ENCODE measurements at regions not wholly inside any gene's neighbourhood (a gene's known extent, or its start where the extent isn't known, plus 50 kb on each side); places are given as distances from the start of the nearest gene placed in this dataset.

- no peaks in the 10 kb centered on the region for H3K4me1 ChIP-seq
- H3K9me3 ChIP-seq = no peaks in the 10 kb centered on the region
- DNase-seq (no peak), ATAC-seq (ENCODE audit: low FRiP score in 2 of 2) (peak in 1 of 2 donors; percentile 67)
- no peaks in the 10 kb centered on the region for H3K27me3 ChIP-seq
- TF ChIP-seq, protein P1, sequence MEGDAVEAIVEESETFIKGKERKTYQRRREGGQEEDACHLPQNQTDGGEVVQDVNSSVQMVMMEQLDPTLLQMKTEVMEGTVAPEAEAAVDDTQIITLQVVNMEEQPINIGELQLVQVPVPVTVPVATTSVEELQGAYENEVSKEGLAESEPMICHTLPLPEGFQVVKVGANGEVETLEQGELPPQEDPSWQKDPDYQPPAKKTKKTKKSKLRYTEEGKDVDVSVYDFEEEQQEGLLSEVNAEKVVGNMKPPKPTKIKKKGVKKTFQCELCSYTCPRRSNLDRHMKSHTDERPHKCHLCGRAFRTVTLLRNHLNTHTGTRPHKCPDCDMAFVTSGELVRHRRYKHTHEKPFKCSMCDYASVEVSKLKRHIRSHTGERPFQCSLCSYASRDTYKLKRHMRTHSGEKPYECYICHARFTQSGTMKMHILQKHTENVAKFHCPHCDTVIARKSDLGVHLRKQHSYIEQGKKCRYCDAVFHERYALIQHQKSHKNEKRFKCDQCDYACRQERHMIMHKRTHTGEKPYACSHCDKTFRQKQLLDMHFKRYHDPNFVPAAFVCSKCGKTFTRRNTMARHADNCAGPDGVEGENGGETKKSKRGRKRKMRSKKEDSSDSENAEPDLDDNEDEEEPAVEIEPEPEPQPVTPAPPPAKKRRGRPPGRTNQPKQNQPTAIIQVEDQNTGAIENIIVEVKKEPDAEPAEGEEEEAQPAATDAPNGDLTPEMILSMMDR (IDR thresholded peaks at IDR 0.05) = no peak
- no peak for TF ChIP-seq POLR2A (IDR thresholded peaks at IDR 0.05)
- no peak for TF ChIP-seq EP300 (IDR thresholded peaks at IDR 0.05)
- TF ChIP-seq POLR2AphosphoS5 (IDR thresholded peaks at IDR 0.05) = no peak
- H3K27ac ChIP-seq = no peak overlapping the region
- 13 to 20% methylated on average over 4 of the region's 4 CpGs for WGBS, 2 donors
- no peak overlapping the region for H3K4me3 ChIP-seq
- no peaks in the 10 kb centered on the region for H3K36me3 ChIP-seq
Measured at GRCh38 chr7:49513911-49514310, 259.5 kb upstream of the VWC2 start.

DNA sequence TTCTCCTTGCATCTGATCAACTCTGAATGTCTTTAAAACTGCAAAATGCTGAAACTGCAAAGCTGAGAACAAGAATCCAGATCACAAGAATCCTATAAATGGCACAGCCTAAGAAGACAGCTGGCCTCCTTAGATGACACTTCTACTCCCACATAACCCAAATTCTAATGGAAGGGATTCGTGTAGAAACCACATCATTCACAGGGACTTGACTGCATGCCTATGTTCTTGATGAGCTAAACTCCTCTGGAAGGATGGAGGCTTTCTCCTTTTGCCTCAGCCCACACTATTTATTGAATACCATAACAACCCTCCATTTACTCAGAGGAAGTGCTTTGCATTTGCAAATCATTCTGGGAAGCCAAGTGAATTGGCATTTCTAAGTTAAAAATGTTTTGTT, 252.5 kb upstream of the VWC2 start:
- 33 to 67% methylated on average over 1 of the region's 1 CpG for WGBS, 2 donors
- Histone ChIP-seq H3K27me3 (no peaks in the 10 kb centered on the region), H3K9me3 (no peaks in the 10 kb centered on the region), H3K4me1 (no peaks in the 10 kb centered on the region), H3K27ac (no peak overlapping the region), H3K36me3 (no peaks in the 10 kb centered on the region), H3K4me3 (no peak overlapping the region)
- no peak for TF ChIP-seq POLR2AphosphoS5 (IDR thresholded peaks at IDR 0.05)
- TF ChIP-seq POLR2A (IDR thresholded peaks at IDR 0.05) = no peak
- DNase-seq (no peak), ATAC-seq (ENCODE audit: low FRiP score in 2 of 2) (no peak)

DNA sequence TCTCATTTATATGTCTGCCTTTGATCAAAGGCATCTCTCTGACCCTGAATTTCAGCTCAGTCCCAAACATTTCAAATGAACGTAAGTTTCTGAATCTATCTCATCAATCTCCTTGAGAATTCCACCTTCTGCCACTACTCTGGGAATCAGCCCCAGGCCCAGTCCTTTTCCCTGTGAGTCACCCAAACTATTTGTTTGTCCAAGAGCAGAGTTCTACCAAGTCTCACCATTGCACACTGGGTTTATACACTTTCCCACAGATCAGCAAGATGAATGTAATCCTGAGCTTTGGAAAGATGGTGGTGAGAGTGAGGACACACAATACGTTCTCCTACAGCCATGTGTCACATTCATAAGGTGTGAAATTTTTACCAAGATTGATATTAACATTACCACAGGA, 251.3 kb upstream of the VWC2 start:
- no peak for DNase-seq
- H3K4me1 ChIP-seq = no peaks in the 10 kb centered on the region
- H3K27me3 ChIP-seq = no peaks in the 10 kb centered on the region
- H3K27ac ChIP-seq = no peak overlapping the region
- WGBS, 2 donors = 49 to 51% methylated on average over 2 of the region's 2 CpGs
- no peak for ATAC-seq (ENCODE audit: low FRiP score in 2 of 2)
- TF ChIP-seq POLR2AphosphoS5 (IDR thresholded peaks at IDR 0.05) = no peak
- TF ChIP-seq, protein P1 (IDR thresholded peaks at IDR 0.05) = no peak
- H3K9me3 ChIP-seq = no peaks in the 10 kb centered on the region
- H3K36me3 ChIP-seq = no peaks in the 10 kb centered on the region
- H3K4me3 ChIP-seq = no peak overlapping the region

- H3K9me3 ChIP-seq = no peaks in the 10 kb centered on the region
- 41 to 71% methylated on average over 1 of the region's 1 CpG for WGBS, 2 donors
- no peak for ATAC-seq (ENCODE audit: low FRiP score in 2 of 2)
Measured at GRCh38 chr7:49523870-49524269, 249.6 kb upstream of the VWC2 start.

DNA sequence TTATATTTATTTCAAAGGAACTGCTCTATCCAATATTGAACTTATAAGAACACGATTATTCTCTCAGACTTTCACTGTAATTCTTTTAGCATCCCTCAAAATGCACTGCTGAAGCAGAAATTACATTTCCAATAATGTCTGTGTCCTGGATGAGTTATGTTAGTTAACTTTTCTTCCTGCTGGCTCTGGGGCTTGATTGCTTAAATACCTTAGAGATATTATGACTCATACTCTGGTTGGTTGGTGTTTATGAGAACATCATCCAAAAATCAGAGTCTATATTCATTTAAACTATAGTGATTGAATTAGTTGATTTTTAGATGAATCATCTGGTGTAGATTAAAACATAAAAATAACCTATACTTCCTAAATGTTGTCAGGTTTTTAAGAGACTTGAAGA, 246.3 kb upstream of the VWC2 start:
- Histone ChIP-seq H3K36me3 (no peaks in the 10 kb centered on the region), H3K9me3 (no peaks in the 10 kb centered on the region), H3K4me3 (no peak overlapping the region), H3K27me3 (no peaks in the 10 kb centered on the region), H3K27ac (no peak overlapping the region), H3K4me1 (no peaks in the 10 kb centered on the region)
- TF ChIP-seq EP300 (IDR thresholded peaks at IDR 0.05) = no peak
- TF ChIP-seq POLR2AphosphoS5 (IDR thresholded peaks at IDR 0.05) = no peak
- TF ChIP-seq, protein P1 (IDR thresholded peaks at IDR 0.05) = no peak
- no peak for TF ChIP-seq POLR2A (IDR thresholded peaks at IDR 0.05)
- DNase-seq = no peak
- ATAC-seq (ENCODE audit: low FRiP score in 2 of 2) = no peak
- WGBS, 2 donors = 83 to 90% methylated on average over 1 of the region's 1 CpG

More at GRCh38 chr7:49523870-49524269, 249.6 kb upstream of the VWC2 start:
- H3K36me3 ChIP-seq = no peaks in the 10 kb centered on the region
- H3K4me1 ChIP-seq = no peaks in the 10 kb centered on the region
- no peak for DNase-seq
- TF ChIP-seq, protein P1 (IDR thresholded peaks at IDR 0.05) = no peak
- TF ChIP-seq POLR2A (IDR thresholded peaks at IDR 0.05) (no peak), EP300 (IDR thresholded peaks at IDR 0.05) (no peak), POLR2AphosphoS5 (IDR thresholded peaks at IDR 0.05) (no peak)
- no peak overlapping the region for H3K27ac ChIP-seq
- no peak overlapping the region for H3K4me3 ChIP-seq
- H3K27me3 ChIP-seq = no peaks in the 10 kb centered on the region

Data from upper lobe of left lung (tissue), 6 donors.